ENCODE measurements at regions not wholly inside any gene's neighbourhood (a gene's known extent, or its start where the extent isn't known, plus 50 kb on each side); places are given as distances from the start of the nearest gene placed in this dataset.

- Histone ChIP-seq H3K4me3 (ENCODE audit: low read length) (no peak overlapping the region), H3K27ac (ENCODE audit: low read depth in 1 of 2, low read length in 2 of 2) (no peak overlapping the region), H3K36me3 (ENCODE audit: insufficient read depth, low read length) (no peaks in the 10 kb centered on the region), H3K4me1 (ENCODE audit: insufficient read depth, low read length) (no peaks in the 10 kb centered on the region), H3K27me3 (ENCODE audit: control insufficient read depth in 1 of 2, insufficient read depth in 2 of 2, low read length in 2 of 2) (no peaks in the 10 kb centered on the region), H3K9me3 (ENCODE audit: control insufficient read depth in 1 of 2, insufficient read depth in 1 of 2, low read length in 2 of 2) (no peaks in the 10 kb centered on the region)
- H3K36me3 Mint-ChIP-seq (ENCODE audit: low read depth) = no peaks in the 10 kb centered on the region
- ATAC-seq (ENCODE audit: poor library complexity) (no peak), DNase-seq (no peak)
- H3K27me3 Mint-ChIP-seq = no peaks in the 10 kb centered on the region
- H3K4me1 Mint-ChIP-seq (ENCODE audit: low read depth) = no peaks in the 10 kb centered on the region
- no peak overlapping the region for H3K27ac Mint-ChIP-seq
- CTCF ChIA-PET = interaction anchor here (0.7 kb wide), 1 partner anchor 547 kb away, joined by 3 read pairs; no protein-coding TSS in a partner anchor
- no peaks in the 10 kb centered on the region for H3K9me3 Mint-ChIP-seq
- intact Hi-C loops (cut with DNase I, micrococcal nuclease) = no loop called here
- no peak for TF ChIP-seq CTCF (IDR thresholded peaks at IDR 0.05)
- H3K4me3 Mint-ChIP-seq = no peak overlapping the region
- POLR2A ChIA-PET = no interaction called here
Measured at GRCh38 chr2:19140463-19141208, 217.8 kb downstream of the OSR1 start.

GRCh38 chr2:19139386-19139785 lies 219.0 kb downstream of the OSR1 start:
- H3K27me3 Mint-ChIP-seq = no peaks in the 10 kb centered on the region

GRCh38 chr2:19138264-19138825 lies 220.1 kb downstream of the OSR1 start:
- H3K4me3 Mint-ChIP-seq = no peak overlapping the region

More at GRCh38 chr2:19139386-19139785, 219.0 kb downstream of the OSR1 start:
- no peaks in the 10 kb centered on the region for H3K9me3 Mint-ChIP-seq
- no peak overlapping the region for H3K4me3 ChIP-seq (ENCODE audit: low read length)
- no peaks in the 10 kb centered on the region for H3K4me1 Mint-ChIP-seq (ENCODE audit: low read depth)
- H3K36me3 Mint-ChIP-seq (ENCODE audit: low read depth) = no peaks in the 10 kb centered on the region
- ATAC-seq (ENCODE audit: poor library complexity) (no peak), DNase-seq (no peak)
- H3K9me3 ChIP-seq (ENCODE audit: control insufficient read depth in 1 of 2, insufficient read depth in 1 of 2, low read length in 2 of 2) = no peaks in the 10 kb centered on the region
- no peak overlapping the region for H3K27ac ChIP-seq (ENCODE audit: low read depth in 1 of 2, low read length in 2 of 2)
- POLR2A ChIA-PET = no interaction called here
- H3K4me3 Mint-ChIP-seq = no peak overlapping the region
- no peak for TF ChIP-seq CTCF (IDR thresholded peaks at IDR 0.05)
- intact Hi-C loops (cut with DNase I, micrococcal nuclease) = no loop called here
- CTCF ChIA-PET = no interaction called here
- no peak overlapping the region for H3K27ac Mint-ChIP-seq
- no peaks in the 10 kb centered on the region for H3K27me3 ChIP-seq (ENCODE audit: control insufficient read depth in 1 of 2, insufficient read depth in 2 of 2, low read length in 2 of 2)
- no peaks in the 10 kb centered on the region for H3K36me3 ChIP-seq (ENCODE audit: insufficient read depth, low read length)
- H3K4me1 ChIP-seq (ENCODE audit: insufficient read depth, low read length) = no peaks in the 10 kb centered on the region

More at GRCh38 chr2:19138264-19138825, 220.1 kb downstream of the OSR1 start:
- no peaks in the 10 kb centered on the region for H3K4me1 ChIP-seq (ENCODE audit: insufficient read depth, low read length)
- H3K36me3 ChIP-seq (ENCODE audit: insufficient read depth, low read length) = no peaks in the 10 kb centered on the region
- H3K9me3 ChIP-seq (ENCODE audit: control insufficient read depth in 1 of 2, insufficient read depth in 1 of 2, low read length in 2 of 2) = no peaks in the 10 kb centered on the region
- Mint-ChIP-seq H3K36me3 (ENCODE audit: low read depth) (no peaks in the 10 kb centered on the region), H3K9me3 (no peaks in the 10 kb centered on the region), H3K27ac (no peak overlapping the region), H3K4me1 (ENCODE audit: low read depth) (no peaks in the 10 kb centered on the region), H3K27me3 (no peaks in the 10 kb centered on the region)
- intact Hi-C loops (cut with DNase I, micrococcal nuclease) = no loop called here
- no peak for ATAC-seq (ENCODE audit: poor library complexity)
- no peak overlapping the region for H3K27ac ChIP-seq (ENCODE audit: low read depth in 1 of 2, low read length in 2 of 2)
- DNase-seq = no peak
- TF ChIP-seq CTCF (IDR thresholded peaks at IDR 0.05) = no peak
- ChIA-PET CTCF (no interaction called here), POLR2A (no interaction called here)
- no peaks in the 10 kb centered on the region for H3K27me3 ChIP-seq (ENCODE audit: control insufficient read depth in 1 of 2, insufficient read depth in 2 of 2, low read length in 2 of 2)
- no peak overlapping the region for H3K4me3 ChIP-seq (ENCODE audit: low read length)
